Left ventricle myocardium inferior (tissue), 1 donor: ENCODE measurements at regions not wholly inside any gene's neighbourhood (a gene's known extent, or its start where the extent isn't known, plus 50 kb on each side); places are given as distances from the start of the nearest gene placed in this dataset.

Source experiments
- DNase-seq: peaks from one replicate; pipeline ENCODE4 v3.0.0-alpha.2; 2020
- H3K27ac ChIP-seq: fragments of 200-600 bp; replicated peaks from 2 replicates; pipeline ENCODE4 v1.8.0; 2021
- H3K27me3 ChIP-seq: fragments of 200-600 bp; 2 replicates; pipeline ENCODE4 v1.8.0; 2021; ENCODE audit warnings: low read depth
- H3K36me3 ChIP-seq: fragments of 200-600 bp; 2 replicates; pipeline ENCODE4 v1.8.0; 2021
- H3K4me1 ChIP-seq: fragments of 200-600 bp; 2 replicates; pipeline ENCODE4 v1.8.0; 2021
- H3K4me3 ChIP-seq: fragments of 200-600 bp; 2 replicates; pipeline ENCODE4 v1.8.0; 2021; ENCODE audit warnings: mild to moderate bottlenecking, moderate library complexity
- H3K9me3 ChIP-seq: fragments of 200-600 bp; replicated peaks from 2 replicates; pipeline ENCODE4 v1.8.0; 2021
- CTCF ChIP-seq: fragments of 200-600 bp; IDR thresholded peaks from 2 replicates; pipeline ENCODE4 v1.8.0; 2021; ENCODE audit warnings: antibody characterized with exemption, mild to moderate bottlenecking, borderline replicate concordance
- intact Hi-C: fragments of 100-400 bp; cut with micrococcal nuclease; formaldehyde crosslinking; loops from one replicate; pipeline ENCODE4 v1.11.0; 2022
- donor health status: DM: no; HTN: yes; CAD: no; lungs with severe emphysema.

DNA sequence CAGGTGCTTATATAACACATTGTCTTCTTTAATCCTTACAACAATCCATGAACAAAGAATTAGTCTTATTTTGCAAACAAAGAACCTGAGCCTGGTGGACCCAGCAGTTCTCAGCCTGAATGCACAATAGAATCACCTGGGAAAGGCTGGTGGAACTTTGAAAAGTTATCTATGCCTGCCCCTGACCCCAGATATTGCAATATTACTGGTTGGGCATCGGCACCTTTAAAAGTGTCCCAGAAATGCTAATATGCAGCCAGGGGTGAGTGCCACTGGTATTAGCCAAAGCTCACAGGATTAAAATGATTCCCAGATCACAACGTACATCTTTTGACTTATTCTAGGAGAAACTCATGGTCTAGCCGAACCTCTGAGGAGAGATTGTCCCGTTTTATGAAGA is 268.8 kb downstream of the KLF5 start:
- no peak overlapping the region for H3K27ac ChIP-seq
- DNase-seq: no peak
- H3K4me3 ChIP-seq: no peak overlapping the region
- H3K4me1 ChIP-seq: no peaks in the 10 kb centered on the region
- H3K9me3 ChIP-seq: no peaks in the 10 kb centered on the region
- H3K27me3 ChIP-seq: no peaks in the 10 kb centered on the region
- no peak for TF ChIP-seq CTCF
- no peaks in the 10 kb centered on the region for H3K36me3 ChIP-seq
- intact Hi-C loops: no loop called here

DNA sequence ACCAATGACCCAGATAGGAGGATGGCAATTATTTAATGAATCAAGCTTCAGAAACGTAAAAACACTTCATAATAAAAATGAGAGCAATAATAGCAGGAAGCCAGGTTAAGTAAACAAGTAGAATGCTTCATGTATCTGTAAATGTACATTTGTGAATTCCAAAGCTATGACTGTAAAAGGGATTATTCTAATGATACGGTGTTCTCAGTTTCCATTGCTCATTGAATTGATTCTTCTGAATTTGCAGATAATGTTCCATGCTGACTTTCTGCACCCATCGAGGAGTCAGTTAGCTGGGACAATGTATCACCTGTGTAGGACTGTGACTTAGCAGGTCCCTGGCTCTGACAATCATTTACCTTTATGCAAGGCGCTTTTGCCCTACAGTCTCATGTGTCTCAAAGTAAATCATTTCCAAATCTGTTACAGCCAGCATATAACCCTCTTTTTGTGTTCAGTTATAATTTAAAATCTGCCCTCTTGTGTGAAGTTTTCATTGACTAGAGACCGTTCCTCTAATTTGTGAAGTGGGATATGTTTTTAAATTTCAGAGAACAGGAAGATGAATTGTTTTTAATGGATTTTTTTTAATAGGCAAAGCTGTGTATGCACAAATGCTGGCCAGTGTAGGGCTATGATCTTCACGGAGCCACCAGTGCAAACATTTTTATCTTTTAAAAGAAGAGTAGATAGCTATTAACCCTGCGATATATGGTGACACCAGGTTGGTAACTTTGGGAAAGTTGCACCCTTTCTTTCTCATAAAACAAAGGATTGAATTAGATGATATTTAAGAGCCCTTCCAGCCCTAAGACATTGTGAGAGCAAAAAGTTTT is 267.1 kb downstream of the KLF5 start:
- no peak overlapping the region for H3K27ac ChIP-seq
- no peaks in the 10 kb centered on the region for H3K36me3 ChIP-seq
- H3K4me3 ChIP-seq: no peak overlapping the region
- intact Hi-C loops: no loop called here
- no peaks in the 10 kb centered on the region for H3K4me1 ChIP-seq
- no peaks in the 10 kb centered on the region for H3K27me3 ChIP-seq
- no peak for TF ChIP-seq CTCF
- no peak for DNase-seq
- H3K9me3 ChIP-seq: no peaks in the 10 kb centered on the region

DNA sequence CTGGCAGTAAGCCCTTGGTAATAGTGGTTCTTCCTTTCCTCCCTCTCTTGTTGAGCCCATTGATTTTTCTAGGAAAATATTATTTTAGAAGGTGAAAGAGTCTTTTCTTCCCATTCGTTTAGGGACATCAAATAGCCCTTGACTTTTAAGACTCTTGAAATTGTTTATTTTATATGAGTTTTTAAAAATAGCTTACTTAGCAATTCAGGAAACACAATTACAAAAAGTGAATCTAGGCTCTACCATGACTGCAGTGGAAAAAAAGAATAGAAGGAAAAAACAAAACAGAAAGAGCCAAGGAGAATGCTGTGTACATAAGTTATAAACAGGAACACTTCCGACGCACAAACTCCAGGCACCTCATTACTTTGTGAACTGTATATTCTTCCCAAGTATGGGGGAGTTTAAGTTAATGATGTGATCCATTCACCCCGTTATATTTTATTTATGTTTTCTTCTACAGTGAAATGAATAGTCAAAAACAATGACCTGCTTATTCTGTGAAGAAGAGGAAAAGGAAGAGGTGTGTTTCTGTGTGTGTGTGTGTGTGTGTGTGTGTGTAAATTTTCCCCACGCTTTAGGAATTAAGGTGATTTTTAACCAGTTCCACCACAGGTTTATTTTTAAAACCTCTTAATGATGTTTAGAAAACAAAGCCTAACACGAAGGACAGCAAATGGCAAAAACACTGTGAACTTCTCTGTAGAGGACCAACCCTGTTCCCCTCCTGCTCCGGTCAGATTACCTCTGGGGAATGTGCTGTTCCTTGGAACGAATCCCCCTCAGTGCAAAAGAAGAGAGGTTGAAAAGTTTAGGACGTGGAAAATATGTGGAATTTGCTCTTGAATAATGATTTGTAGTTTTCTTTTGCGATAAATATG is 266.3 kb downstream of the KLF5 start:
- Histone ChIP-seq H3K9me3 (no peaks in the 10 kb centered on the region), H3K36me3 (no peaks in the 10 kb centered on the region), H3K27me3 (no peaks in the 10 kb centered on the region), H3K4me3 (no peak overlapping the region), H3K27ac (no peak overlapping the region), H3K4me1 (no peaks in the 10 kb centered on the region)
- intact Hi-C loops: no loop called here
- DNase-seq: no peak
- TF ChIP-seq CTCF: no peak

DNA sequence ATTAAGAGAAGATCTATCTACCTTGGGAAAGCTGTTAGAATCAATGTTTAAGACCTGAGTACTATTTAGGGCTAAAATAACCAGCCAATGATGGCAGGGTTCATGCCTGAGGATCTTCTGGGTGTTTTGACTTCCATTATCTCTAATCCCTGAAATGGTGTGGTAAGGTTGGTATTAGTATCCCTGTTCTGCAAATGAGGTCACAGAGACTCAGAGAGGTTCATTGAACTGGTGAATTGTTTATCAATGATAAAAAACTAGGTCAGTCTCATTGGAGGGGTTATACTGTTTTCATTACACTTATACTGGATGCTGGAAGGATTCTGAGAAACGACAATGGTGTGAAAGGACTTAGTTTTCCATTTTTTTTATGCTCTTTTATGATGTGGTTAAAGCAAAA is 264.8 kb downstream of the KLF5 start:
- no peaks in the 10 kb centered on the region for H3K4me1 ChIP-seq
- no peaks in the 10 kb centered on the region for H3K9me3 ChIP-seq
- no peak for DNase-seq
- intact Hi-C loops: no loop called here
- H3K27ac ChIP-seq: no peak overlapping the region
- no peak for TF ChIP-seq CTCF
- no peaks in the 10 kb centered on the region for H3K36me3 ChIP-seq
- no peak overlapping the region for H3K4me3 ChIP-seq
- H3K27me3 ChIP-seq: no peaks in the 10 kb centered on the region

- Histone ChIP-seq H3K4me3 (no peak overlapping the region), H3K4me1 (no peaks in the 10 kb centered on the region), H3K9me3 (no peaks in the 10 kb centered on the region), H3K27me3 (no peaks in the 10 kb centered on the region), H3K36me3 (no peaks in the 10 kb centered on the region), H3K27ac (no peak overlapping the region)
- intact Hi-C loops: no loop called here
- TF ChIP-seq CTCF: no peak
- DNase-seq: no peak
Measured at GRCh38 chr13:73321043-73321442, 262.2 kb downstream of the KLF5 start.
